Glutamatergic neuron (in vitro differentiated cells): ENCODE measurements at regions not wholly inside any gene's neighbourhood (a gene's known extent, or its start where the extent isn't known, plus 50 kb on each side); places are given as distances from the start of the nearest gene placed in this dataset.

Experiments used
- DNase-seq: peaks from one replicate; pipeline ENCODE4 v3.0.0; 2022
- H3K27ac Mint-ChIP-seq: one replicate; pipeline ENCODE4 v1.8.0; 2020; ENCODE audit warnings: mild to moderate bottlenecking, mixed read lengths, inconsistent platforms; ENCODE audit not compliant: unreplicated experiment
- H3K27me3 Mint-ChIP-seq: one replicate; pipeline ENCODE4 v1.8.0; 2020; ENCODE audit warnings: mild to moderate bottlenecking, moderate library complexity, mixed read lengths, inconsistent platforms; ENCODE audit not compliant: unreplicated experiment
- H3K36me3 Mint-ChIP-seq: one replicate; pipeline ENCODE4 v1.8.0; 2020; ENCODE audit warnings: mild to moderate bottlenecking, mixed read lengths, inconsistent platforms; ENCODE audit not compliant: unreplicated experiment
- H3K4me1 Mint-ChIP-seq: one replicate; pipeline ENCODE4 v1.8.0; 2020; ENCODE audit warnings: mild to moderate bottlenecking, low read depth, mixed read lengths, inconsistent platforms; ENCODE audit not compliant: unreplicated experiment
- H3K4me3 Mint-ChIP-seq: one replicate; pipeline ENCODE4 v1.8.0; 2020; ENCODE audit warnings: mild to moderate bottlenecking, mixed read lengths, inconsistent platforms; ENCODE audit not compliant: unreplicated experiment
- H3K9me3 Mint-ChIP-seq: one replicate; pipeline ENCODE4 v1.8.0; 2020; ENCODE audit warnings: mild to moderate bottlenecking, moderate library complexity, mixed read lengths, inconsistent platforms; ENCODE audit not compliant: unreplicated experiment
- CTCF ChIP-seq: fragments of 200-600 bp; sonication (generic); IDR thresholded peaks from one replicate; pipeline ENCODE4 v1.5.0; 2021; ENCODE audit not compliant: partially characterized antibody, unreplicated experiment

- H3K4me1 Mint-ChIP-seq = peaks cover 3% of the 10 kb centered on the region
- H3K4me3 Mint-ChIP-seq = no peak overlapping the region
- TF ChIP-seq CTCF = no peak
- no peaks in the 10 kb centered on the region for H3K9me3 Mint-ChIP-seq
- H3K27ac Mint-ChIP-seq = no peak overlapping the region
- no peaks in the 10 kb centered on the region for H3K27me3 Mint-ChIP-seq
- DNase-seq = no peak
- no peaks in the 10 kb centered on the region for H3K36me3 Mint-ChIP-seq
These were observed 2305.1 kb upstream of the AGA start for GRCh38 chr4:179747218-179747910.

GRCh38 chr4:179748837-179749236, 2306.6 kb upstream of the AGA start:
- H3K4me1 Mint-ChIP-seq = peaks cover 3% of the 10 kb centered on the region
- no peaks in the 10 kb centered on the region for H3K27me3 Mint-ChIP-seq
- DNase-seq = no peak
- H3K36me3 Mint-ChIP-seq = no peaks in the 10 kb centered on the region
- H3K9me3 Mint-ChIP-seq = no peaks in the 10 kb centered on the region
- no peak overlapping the region for H3K4me3 Mint-ChIP-seq
- no peak overlapping the region for H3K27ac Mint-ChIP-seq
- TF ChIP-seq CTCF = no peak

GRCh38 chr4:179750374-179750773, 2308.1 kb upstream of the AGA start:
- no peak for TF ChIP-seq CTCF
- no peak overlapping the region for H3K27ac Mint-ChIP-seq
- no peak overlapping the region for H3K4me3 Mint-ChIP-seq
- peaks cover 3% of the 10 kb centered on the region for H3K4me1 Mint-ChIP-seq
- no peaks in the 10 kb centered on the region for H3K36me3 Mint-ChIP-seq
- no peaks in the 10 kb centered on the region for H3K9me3 Mint-ChIP-seq
- no peak for DNase-seq
- H3K27me3 Mint-ChIP-seq = no peaks in the 10 kb centered on the region

GRCh38 chr4:179751669-179752068, 2309.4 kb upstream of the AGA start:
- Mint-ChIP-seq H3K27me3 (no peaks in the 10 kb centered on the region), H3K27ac (no peak overlapping the region), H3K36me3 (no peaks in the 10 kb centered on the region), H3K4me1 (peaks cover 3% of the 10 kb centered on the region), H3K4me3 (no peak overlapping the region), H3K9me3 (no peaks in the 10 kb centered on the region)
- no peak for DNase-seq
- no peak for TF ChIP-seq CTCF

- no peak for TF ChIP-seq CTCF
- no peak for DNase-seq
- H3K4me3 Mint-ChIP-seq = no peak overlapping the region
- H3K27me3 Mint-ChIP-seq = no peaks in the 10 kb centered on the region
- H3K36me3 Mint-ChIP-seq = no peaks in the 10 kb centered on the region
- H3K9me3 Mint-ChIP-seq = no peaks in the 10 kb centered on the region
- no peaks in the 10 kb centered on the region for H3K4me1 Mint-ChIP-seq
- no peak overlapping the region for H3K27ac Mint-ChIP-seq
These were observed 2313.1 kb upstream of the AGA start for GRCh38 chr4:179755322-179755721.
